ENCODE measurements at regions not wholly inside any gene's neighbourhood (a gene's known extent, or its start where the extent isn't known, plus 50 kb on each side); places are given as distances from the start of the nearest gene placed in this dataset.

DNA sequence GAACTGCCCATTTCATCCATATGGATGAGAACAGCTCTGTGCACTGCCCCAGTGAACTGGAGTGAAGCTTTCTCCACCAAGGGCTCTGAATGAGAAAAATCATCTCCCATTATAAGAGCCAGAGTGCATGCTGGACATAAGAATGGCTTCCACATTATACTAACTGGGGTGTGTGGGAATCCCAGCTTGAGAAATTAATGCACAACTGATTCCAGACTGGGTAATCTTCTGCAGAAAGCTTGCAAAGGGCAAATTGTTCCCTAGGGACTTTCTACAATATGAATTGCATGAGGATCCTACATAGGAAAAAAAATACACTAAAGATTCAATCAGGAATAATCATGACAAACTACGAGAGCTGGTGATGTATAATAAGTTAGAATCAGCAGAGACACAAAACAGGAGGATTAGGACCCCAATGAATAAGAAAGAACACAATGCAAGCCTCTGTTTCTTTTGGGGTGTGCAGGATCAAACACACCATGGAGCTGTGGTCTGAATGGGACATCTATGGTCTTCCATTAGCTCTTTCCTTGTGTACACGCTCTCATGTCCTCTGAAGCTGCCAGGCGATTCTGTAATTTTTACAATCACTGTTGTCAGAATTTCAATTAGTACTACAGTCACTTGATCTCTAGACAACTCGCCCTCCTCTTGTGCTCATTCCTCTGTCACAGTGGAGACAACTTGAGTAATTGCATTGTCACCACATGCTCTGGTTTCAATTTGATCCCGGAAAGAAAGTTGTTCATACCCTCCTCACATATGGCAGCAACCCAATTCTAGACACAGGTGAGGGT is 1327.4 kb downstream of the GATA3 start (continued):
- TF ChIP-seq, protein P1, sequence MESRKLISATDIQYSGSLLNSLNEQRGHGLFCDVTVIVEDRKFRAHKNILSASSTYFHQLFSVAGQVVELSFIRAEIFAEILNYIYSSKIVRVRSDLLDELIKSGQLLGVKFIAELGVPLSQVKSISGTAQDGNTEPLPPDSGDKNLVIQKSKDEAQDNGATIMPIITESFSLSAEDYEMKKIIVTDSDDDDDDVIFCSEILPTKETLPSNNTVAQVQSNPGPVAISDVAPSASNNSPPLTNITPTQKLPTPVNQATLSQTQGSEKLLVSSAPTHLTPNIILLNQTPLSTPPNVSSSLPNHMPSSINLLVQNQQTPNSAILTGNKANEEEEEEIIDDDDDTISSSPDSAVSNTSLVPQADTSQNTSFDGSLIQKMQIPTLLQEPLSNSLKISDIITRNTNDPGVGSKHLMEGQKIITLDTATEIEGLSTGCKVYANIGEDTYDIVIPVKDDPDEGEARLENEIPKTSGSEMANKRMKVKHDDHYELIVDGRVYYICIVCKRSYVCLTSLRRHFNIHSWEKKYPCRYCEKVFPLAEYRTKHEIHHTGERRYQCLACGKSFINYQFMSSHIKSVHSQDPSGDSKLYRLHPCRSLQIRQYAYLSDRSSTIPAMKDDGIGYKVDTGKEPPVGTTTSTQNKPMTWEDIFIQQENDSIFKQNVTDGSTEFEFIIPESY (IDR thresholded peaks at IDR 0.05): no peak
- TF ChIP-seq FOXA2 (IDR thresholded peaks at IDR 0.05) (no peak), HNF4G (IDR thresholded peaks at IDR 0.05) (no peak), RXRA (IDR thresholded peaks at IDR 0.05) (no peak)
- TF ChIP-seq, protein P2, sequence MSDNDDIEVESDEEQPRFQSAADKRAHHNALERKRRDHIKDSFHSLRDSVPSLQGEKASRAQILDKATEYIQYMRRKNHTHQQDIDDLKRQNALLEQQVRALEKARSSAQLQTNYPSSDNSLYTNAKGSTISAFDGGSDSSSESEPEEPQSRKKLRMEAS (IDR thresholded peaks at IDR 0.05): no peak

DNA sequence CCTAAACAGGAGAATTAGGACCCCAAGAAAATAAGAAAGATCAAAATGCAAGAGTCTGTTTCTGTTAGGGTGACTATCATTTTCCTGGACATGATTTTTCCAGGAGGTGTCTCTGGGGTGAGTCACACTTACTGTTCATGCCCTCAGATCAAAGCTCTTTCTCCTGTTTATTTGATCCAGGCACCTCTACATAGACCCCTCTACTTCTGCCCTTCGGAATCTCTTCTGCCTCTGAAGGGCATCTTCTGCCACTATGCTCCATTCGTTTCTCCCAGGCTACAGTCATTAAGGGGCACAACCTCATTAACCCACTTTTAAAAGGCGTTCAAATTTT is 1328.0 kb downstream of the GATA3 start:
- H3K9ac ChIP-seq (ENCODE audit: low read depth in 1 of 2, low read length in 2 of 2): no peak overlapping the region
- H3K9me3 ChIP-seq (ENCODE audit: control insufficient read depth in 4 of 4, low read length in 3 of 4): no peaks in the 10 kb centered on the region
- no peaks in the 10 kb centered on the region for H3K36me3 ChIP-seq (ENCODE audit: control insufficient read depth in 4 of 4, insufficient read depth in 3 of 4, low read depth in 1 of 4, low read length in 3 of 4)
- no peak for TF ChIP-seq FOXA1 (IDR thresholded peaks at IDR 0.05)
- TF ChIP-seq, protein P3, sequence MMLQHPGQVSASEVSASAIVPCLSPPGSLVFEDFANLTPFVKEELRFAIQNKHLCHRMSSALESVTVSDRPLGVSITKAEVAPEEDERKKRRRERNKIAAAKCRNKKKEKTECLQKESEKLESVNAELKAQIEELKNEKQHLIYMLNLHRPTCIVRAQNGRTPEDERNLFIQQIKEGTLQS (IDR thresholded peaks at IDR 0.05): no peak
- no peak for TF ChIP-seq HNF4G (IDR thresholded peaks at IDR 0.05)
- no peak for TF ChIP-seq GABPA (IDR thresholded peaks at IDR 0.05 in 1 of 2, conservative IDR thresholded peaks at IDR 0.05 in 1 of 2)
- TF ChIP-seq JUND (IDR thresholded peaks at IDR 0.05): no peak
- TF ChIP-seq, protein P4, sequence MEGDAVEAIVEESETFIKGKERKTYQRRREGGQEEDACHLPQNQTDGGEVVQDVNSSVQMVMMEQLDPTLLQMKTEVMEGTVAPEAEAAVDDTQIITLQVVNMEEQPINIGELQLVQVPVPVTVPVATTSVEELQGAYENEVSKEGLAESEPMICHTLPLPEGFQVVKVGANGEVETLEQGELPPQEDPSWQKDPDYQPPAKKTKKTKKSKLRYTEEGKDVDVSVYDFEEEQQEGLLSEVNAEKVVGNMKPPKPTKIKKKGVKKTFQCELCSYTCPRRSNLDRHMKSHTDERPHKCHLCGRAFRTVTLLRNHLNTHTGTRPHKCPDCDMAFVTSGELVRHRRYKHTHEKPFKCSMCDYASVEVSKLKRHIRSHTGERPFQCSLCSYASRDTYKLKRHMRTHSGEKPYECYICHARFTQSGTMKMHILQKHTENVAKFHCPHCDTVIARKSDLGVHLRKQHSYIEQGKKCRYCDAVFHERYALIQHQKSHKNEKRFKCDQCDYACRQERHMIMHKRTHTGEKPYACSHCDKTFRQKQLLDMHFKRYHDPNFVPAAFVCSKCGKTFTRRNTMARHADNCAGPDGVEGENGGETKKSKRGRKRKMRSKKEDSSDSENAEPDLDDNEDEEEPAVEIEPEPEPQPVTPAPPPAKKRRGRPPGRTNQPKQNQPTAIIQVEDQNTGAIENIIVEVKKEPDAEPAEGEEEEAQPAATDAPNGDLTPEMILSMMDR (IDR thresholded peaks at IDR 0.05; ENCODE audit: low read depth, low read length, missing input control): no peak
- no peak for TF ChIP-seq YY1 (IDR thresholded peaks at IDR 0.05)
- no peak for TF ChIP-seq EGR1 (IDR thresholded peaks at IDR 0.05; ENCODE audit: low read depth in 2 of 2)
- TF ChIP-seq NR2F2 (IDR thresholded peaks at IDR 0.05): no peak
- no peak for TF ChIP-seq RAD21 (IDR thresholded peaks at IDR 0.05)
- TF ChIP-seq, protein P1 (IDR thresholded peaks at IDR 0.05): no peak
- no peak for TF ChIP-seq TAF1 (conservative IDR thresholded peaks at IDR 0.05)
- no peak for TF ChIP-seq FOXA2 (IDR thresholded peaks at IDR 0.05)
- DNase-seq (ENCODE audit: low spot score): no peak
- H3K27me3 ChIP-seq (ENCODE audit: control insufficient read depth in 4 of 4, insufficient read depth in 4 of 4, low read length in 3 of 4): no peaks in the 10 kb centered on the region
- no peak overlapping the region for H3K4me3 ChIP-seq (ENCODE audit: low read depth in 1 of 3, low read length in 3 of 3)
- 62% methylated on average over 3 of the region's 3 CpGs for WGBS
- no peak overlapping the region for H3K27ac ChIP-seq (ENCODE audit: low read depth in 1 of 2, low read length in 2 of 2)
- H3K4me1 ChIP-seq (ENCODE audit: control insufficient read depth in 4 of 4, insufficient read depth in 4 of 4, low read length in 3 of 4): no peaks in the 10 kb centered on the region
